ENCODE measurements at regions not wholly inside any gene's neighbourhood (a gene's known extent, or its start where the extent isn't known, plus 50 kb on each side); places are given as distances from the start of the nearest gene placed in this dataset.
A peak's percentile ranks its signal among the peaks of the same experiment; 100 is the strongest.

- no peaks in the 10 kb centered on the region for H3K27me3 ChIP-seq (ENCODE audit: control insufficient read depth, insufficient read depth, low read length)
- H3K9ac ChIP-seq (ENCODE audit: insufficient read depth, low read length): no peak overlapping the region
- no peak overlapping the region for H2AFZ ChIP-seq (ENCODE audit: low read length)
- H3K9me3 ChIP-seq (ENCODE audit: control insufficient read depth, insufficient read depth, low read depth, low read length): no peaks in the 10 kb centered on the region
- TF ChIP-seq EZH2 (IDR thresholded peaks at IDR 0.05; ENCODE audit: low read length, missing control alignments) (no peak), CTCF (conservative IDR thresholded peaks at IDR 0.05 in 1 of 2, IDR thresholded peaks at IDR 0.05 in 1 of 2; ENCODE audit: low read depth in 1 of 2, low read length in 2 of 2) (no peak)
- DNase-seq (ENCODE audit: low read depth in 2 of 2): no peak
- no peaks in the 10 kb centered on the region for H3K36me3 ChIP-seq (ENCODE audit: control insufficient read depth, insufficient read depth, low read length)
- H3K79me2 ChIP-seq (ENCODE audit: control insufficient read depth, insufficient read depth, low read length): no peaks in the 10 kb centered on the region
- no peaks in the 10 kb centered on the region for H3K4me1 ChIP-seq (ENCODE audit: control insufficient read depth, extremely low read depth, insufficient read depth, low read length)
- no peak overlapping the region for H3K4me2 ChIP-seq (ENCODE audit: extremely low read depth, insufficient read depth, low read length)
- H3K4me3 ChIP-seq (replicated peaks in 1 of 4; ENCODE audit: control extremely low read depth in 1 of 4, insufficient read depth in 1 of 4, low read depth in 3 of 4, low read length in 4 of 4): no peak overlapping the region
- no peak overlapping the region for H3K27ac ChIP-seq (ENCODE audit: insufficient read depth, low read length)
- H4K20me1 ChIP-seq (ENCODE audit: control insufficient read depth, extremely low read depth, insufficient read depth, low read length): no peaks in the 10 kb centered on the region
These were observed 237.6 kb upstream of the PRKD1 start for GRCh38 chr14:30165255-30165654.

GRCh38 chr14:30177781-30178180 lies 250.1 kb upstream of the PRKD1 start:
- TF ChIP-seq CTCF (conservative IDR thresholded peaks at IDR 0.05 in 1 of 2, IDR thresholded peaks at IDR 0.05 in 1 of 2; ENCODE audit: low read depth in 1 of 2, low read length in 2 of 2) (no peak), EZH2 (IDR thresholded peaks at IDR 0.05; ENCODE audit: low read length, missing control alignments) (no peak)
- DNase-seq (ENCODE audit: low read depth in 2 of 2): no peak
- Histone ChIP-seq H3K9me3 (ENCODE audit: control insufficient read depth, insufficient read depth, low read depth, low read length) (no peaks in the 10 kb centered on the region), H3K36me3 (ENCODE audit: control insufficient read depth, insufficient read depth, low read length) (no peaks in the 10 kb centered on the region), H2AFZ (ENCODE audit: low read length) (no peak overlapping the region), H3K4me3 (replicated peaks in 1 of 4; ENCODE audit: control extremely low read depth in 1 of 4, insufficient read depth in 1 of 4, low read depth in 3 of 4, low read length in 4 of 4) (no peak overlapping the region), H4K20me1 (ENCODE audit: control insufficient read depth, extremely low read depth, insufficient read depth, low read length) (no peaks in the 10 kb centered on the region), H3K4me1 (ENCODE audit: control insufficient read depth, extremely low read depth, insufficient read depth, low read length) (no peaks in the 10 kb centered on the region), H3K27me3 (ENCODE audit: control insufficient read depth, insufficient read depth, low read length) (no peaks in the 10 kb centered on the region), H3K27ac (ENCODE audit: insufficient read depth, low read length) (no peak overlapping the region), H3K9ac (ENCODE audit: insufficient read depth, low read length) (no peak overlapping the region), H3K79me2 (ENCODE audit: control insufficient read depth, insufficient read depth, low read length) (no peaks in the 10 kb centered on the region), H3K4me2 (ENCODE audit: extremely low read depth, insufficient read depth, low read length) (no peak overlapping the region)

GRCh38 chr14:30179381-30180130 lies 251.9 kb upstream of the PRKD1 start:
- no peak for TF ChIP-seq EZH2 (IDR thresholded peaks at IDR 0.05; ENCODE audit: low read length, missing control alignments)
- TF ChIP-seq CTCF (conservative IDR thresholded peaks at IDR 0.05 in 1 of 2, IDR thresholded peaks at IDR 0.05 in 1 of 2; ENCODE audit: low read depth in 1 of 2, low read length in 2 of 2): no peak
- Histone ChIP-seq H3K36me3 (ENCODE audit: control insufficient read depth, insufficient read depth, low read length) (no peaks in the 10 kb centered on the region), H2AFZ (ENCODE audit: low read length) (no peak overlapping the region), H3K79me2 (ENCODE audit: control insufficient read depth, insufficient read depth, low read length) (no peaks in the 10 kb centered on the region), H3K4me1 (ENCODE audit: control insufficient read depth, extremely low read depth, insufficient read depth, low read length) (no peaks in the 10 kb centered on the region), H3K4me3 (replicated peaks in 1 of 4; ENCODE audit: control extremely low read depth in 1 of 4, insufficient read depth in 1 of 4, low read depth in 3 of 4, low read length in 4 of 4) (no peak overlapping the region), H3K9ac (ENCODE audit: insufficient read depth, low read length) (no peak overlapping the region), H3K9me3 (ENCODE audit: control insufficient read depth, insufficient read depth, low read depth, low read length) (no peaks in the 10 kb centered on the region), H3K4me2 (ENCODE audit: extremely low read depth, insufficient read depth, low read length) (no peak overlapping the region), H3K27ac (ENCODE audit: insufficient read depth, low read length) (no peak overlapping the region), H3K27me3 (ENCODE audit: control insufficient read depth, insufficient read depth, low read length) (no peaks in the 10 kb centered on the region), H4K20me1 (ENCODE audit: control insufficient read depth, extremely low read depth, insufficient read depth, low read length) (no peaks in the 10 kb centered on the region)
- DNase-seq (ENCODE audit: low read depth in 2 of 2): peak in 1 of 2 donors; percentile 76
